H1 (cell line): ENCODE measurements at regions not wholly inside any gene's neighbourhood (a gene's known extent, or its start where the extent isn't known, plus 50 kb on each side); places are given as distances from the start of the nearest gene placed in this dataset.

Experiments
- ATF3 ChIP-seq: IDR thresholded peaks from 2 replicates; pipeline ENCODE4 v1.6.1; 2011; ENCODE audit warnings: low read depth, mild to moderate bottlenecking, low read length; ENCODE audit not compliant: insufficient read depth
- CTCF ChIP-seq, 3 experiments: IDR thresholded peaks; 1 replicate in 2 of 3; 2 replicates in 1 of 3; pipeline versions ENCODE4 v1.5.1 to v1.6.1; 2011; ENCODE audit warnings: low read length in 3 of 3, mild to moderate bottlenecking in 3 of 3, inconsistent platforms in 2 of 3, low read depth in 1 of 3, moderate library complexity in 1 of 3; ENCODE audit not compliant: insufficient read depth in 1 of 3; ENCODE audit errors: control extremely low read depth in 1 of 3
- KDM1A ChIP-seq: fragments of 200-600, 300-600 bp; sonication (generic); IDR thresholded peaks from 2 replicates; pipeline ENCODE4 v1.7.1; 2016; ENCODE audit warnings: mild to moderate bottlenecking, low read length, borderline replicate concordance
- POLR2A ChIP-seq, 2 experiments: IDR thresholded peaks; 1 replicate in 1 of 2; 2 replicates in 1 of 2; pipeline ENCODE4 v1.6.1; 2011; ENCODE audit warnings: low read depth in 2 of 2, low read length in 2 of 2, mild to moderate bottlenecking in 2 of 2; ENCODE audit errors: control extremely low read depth in 1 of 2
- RXRA ChIP-seq: IDR thresholded peaks from 2 replicates; pipeline ENCODE4 v1.6.1; 2011; ENCODE audit warnings: low read depth, mild to moderate bottlenecking, low read length, moderate library complexity; ENCODE audit not compliant: insufficient read depth
- SAP30 ChIP-seq: fragments of 300-600 bp; sonication (generic); IDR thresholded peaks from 2 replicates; pipeline ENCODE4 v1.7.1; 2012; ENCODE audit warnings: low read length, moderate library complexity, mild to moderate bottlenecking, inconsistent platforms; ENCODE audit not compliant: insufficient read depth, insufficient replicate concordance
- TAF1 ChIP-seq: IDR thresholded peaks from 2 replicates; pipeline ENCODE4 v1.6.1; 2011; ENCODE audit warnings: mild to moderate bottlenecking, low read depth, low read length
- USF2 ChIP-seq: IDR thresholded peaks from 2 replicates; pipeline ENCODE4 v1.6.1; 2011; ENCODE audit warnings: low read length, improper control_type of control experiment

GRCh38 chr2:198596985-198597384 lies 792.6 kb downstream of the PLCL1 start (continued):
- TF ChIP-seq CTCF (IDR thresholded peaks at IDR 0.05; ENCODE audit: control extremely low read depth in 1 of 3, insufficient read depth in 1 of 3, low read depth in 1 of 3, low read length in 3 of 3) = no peak
- TF ChIP-seq USF2 = no peak
- TF ChIP-seq RXRA = no peak
- no peak for TF ChIP-seq KDM1A
- TF ChIP-seq TAF1 = no peak
- TF ChIP-seq POLR2A (IDR thresholded peaks at IDR 0.05; ENCODE audit: control extremely low read depth in 1 of 2, low read depth in 2 of 2, low read length in 2 of 2) = no peak
- TF ChIP-seq ATF3 = no peak
- no peak for TF ChIP-seq SAP30
